ENCODE measurements at regions not wholly inside any gene's neighbourhood (a gene's known extent, or its start where the extent isn't known, plus 50 kb on each side); places are given as distances from the start of the nearest gene placed in this dataset.

DNA sequence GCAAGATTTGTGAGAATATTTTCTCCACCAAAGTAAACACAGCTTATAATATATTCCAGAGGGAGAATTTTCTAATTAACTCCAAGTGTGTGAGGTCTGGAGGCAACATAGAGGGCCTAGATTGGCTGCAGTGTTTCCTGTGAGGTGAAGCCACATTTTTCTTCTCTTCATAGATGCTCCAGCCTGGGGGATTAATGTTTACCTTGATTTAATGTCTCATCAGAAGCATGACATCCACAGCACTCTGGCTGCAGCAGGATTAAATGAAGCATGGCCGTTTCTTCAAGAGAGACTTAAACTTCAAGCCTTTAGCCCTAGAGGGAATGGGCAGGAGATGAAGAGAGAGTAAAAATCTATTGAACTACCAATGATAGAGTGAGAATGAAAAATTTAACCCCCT, 137.9 kb upstream of the ZBTB20 start:
- ChIA-PET POLR2A (no interaction called here), CTCF (ENCODE audit: low intra/inter-chr PET ratio, low total read pairs) (no interaction called here)
- no peak for ATAC-seq
- Histone ChIP-seq H2AFZ (ENCODE audit: low read length) (no peak overlapping the region), H3K9me3 (ENCODE audit: low read length) (no peaks in the 10 kb centered on the region), H3K27me3 (ENCODE audit: control insufficient read depth in 1 of 2, insufficient read depth in 2 of 2, low read length in 2 of 2) (no peaks in the 10 kb centered on the region), H3K4me1 (ENCODE audit: insufficient read depth, low read length) (no peaks in the 10 kb centered on the region), H3K4me3 (replicated peaks in 1 of 3; ENCODE audit: insufficient read depth in 1 of 3, low read depth in 2 of 3, low read length in 3 of 3) (no peak overlapping the region), H3K4me2 (ENCODE audit: low read depth, low read length) (no peak overlapping the region), H3K27ac (ENCODE audit: extremely low read length, insufficient read depth, low read length) (no peak overlapping the region), H3K79me2 (ENCODE audit: insufficient read depth, low read length) (no peaks in the 10 kb centered on the region), H3K9ac (ENCODE audit: insufficient read depth, low read depth, low read length) (no peak overlapping the region), H3K36me3 (replicated peaks in 1 of 2; ENCODE audit: control insufficient read depth in 1 of 2, insufficient read depth in 2 of 2, low read length in 2 of 2) (no peaks in the 10 kb centered on the region), H4K20me1 (ENCODE audit: insufficient read depth, low read length) (no peaks in the 10 kb centered on the region)
- no peak for TF ChIP-seq ARNT2 (CRISPR knock-in tag; IDR thresholded peaks at IDR 0.05; ENCODE audit: low read depth)
- TF ChIP-seq ZNF350 (CRISPR knock-in tag; IDR thresholded peaks at IDR 0.05; ENCODE audit: borderline replicate concordance, low read depth) = no peak
- TF ChIP-seq NONO (IDR thresholded peaks at IDR 0.05) = no peak
- TF ChIP-seq NONO (CRISPR knock-in tag; conservative IDR thresholded peaks at IDR 0.05) = no peak
- BruUV-seq (replicated peaks) = no TSS peak
- intact Hi-C loops (cut with micrococcal nuclease; ENCODE audit: unreplicated experiment) (no loop called here), in situ Hi-C loops (cut with HindIII; ENCODE audit: extremely low pct_ligation_motif_present, low pct_unique_long_range_greater_than_20kb) (no loop called here)
- WGBS (ENCODE audit: low lambda C conversion rate) = 0% methylated on average over 1 of the region's 1 CpG
- no peak for DNase-seq (ENCODE audit: low spot score)
- FAIRE-seq = no peak

DNA sequence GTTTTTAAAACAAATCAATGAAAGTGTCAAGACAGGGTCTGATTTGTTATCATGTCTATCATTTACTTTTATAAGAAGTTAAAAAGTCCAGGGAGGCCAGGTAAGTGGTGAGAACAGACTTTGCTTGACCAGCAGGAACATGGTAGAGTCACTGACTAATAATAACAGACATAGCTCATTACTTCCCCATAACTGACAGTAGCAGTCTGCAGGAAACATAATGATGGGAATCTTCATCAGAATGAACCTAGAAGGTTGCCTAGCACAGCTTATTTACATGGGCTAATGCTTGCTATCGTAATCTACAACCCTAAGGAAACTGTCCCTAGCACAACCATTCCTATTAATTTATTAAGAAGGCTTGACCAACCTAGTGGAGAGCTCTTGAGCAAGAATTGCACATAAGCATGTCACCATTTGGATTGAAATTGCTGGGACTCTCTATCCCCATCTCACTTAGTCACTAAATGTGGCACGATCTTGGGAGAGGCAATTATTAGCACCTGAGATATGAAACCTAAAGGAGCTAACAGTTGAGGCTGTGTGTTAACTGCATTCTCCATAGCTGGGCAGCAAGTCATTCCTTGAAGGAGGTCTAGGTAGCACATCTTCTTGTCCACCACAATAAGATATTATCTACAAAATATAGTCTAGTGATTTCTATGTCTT, 139.6 kb upstream of the ZBTB20 start:
- Histone ChIP-seq H3K79me2 (ENCODE audit: insufficient read depth, low read length) (no peaks in the 10 kb centered on the region), H4K20me1 (ENCODE audit: insufficient read depth, low read length) (no peaks in the 10 kb centered on the region), H3K27ac (ENCODE audit: extremely low read length, insufficient read depth, low read length) (no peak overlapping the region), H3K4me2 (ENCODE audit: low read depth, low read length) (no peak overlapping the region), H3K9ac (ENCODE audit: insufficient read depth, low read depth, low read length) (no peak overlapping the region), H2AFZ (ENCODE audit: low read length) (no peak overlapping the region), H3K27me3 (ENCODE audit: control insufficient read depth in 1 of 2, insufficient read depth in 2 of 2, low read length in 2 of 2) (no peaks in the 10 kb centered on the region), H3K4me1 (ENCODE audit: insufficient read depth, low read length) (no peaks in the 10 kb centered on the region), H3K9me3 (ENCODE audit: low read length) (no peaks in the 10 kb centered on the region), H3K36me3 (replicated peaks in 1 of 2; ENCODE audit: control insufficient read depth in 1 of 2, insufficient read depth in 2 of 2, low read length in 2 of 2) (no peaks in the 10 kb centered on the region), H3K4me3 (replicated peaks in 1 of 3; ENCODE audit: insufficient read depth in 1 of 3, low read depth in 2 of 3, low read length in 3 of 3) (no peak overlapping the region)
- TF ChIP-seq ZNF574 (CRISPR knock-in tag; IDR thresholded peaks at IDR 0.05) (no peak), ZBTB14 (CRISPR knock-in tag; IDR thresholded peaks at IDR 0.05) (no peak), ZC3H4 (CRISPR knock-in tag; IDR thresholded peaks at IDR 0.05; ENCODE audit: borderline replicate concordance) (no peak), TOE1 (CRISPR knock-in tag; IDR thresholded peaks at IDR 0.05) (no peak), ZZZ3 (CRISPR knock-in tag; IDR thresholded peaks at IDR 0.05; ENCODE audit: borderline replicate concordance) (no peak), CBFB (CRISPR knock-in tag; IDR thresholded peaks at IDR 0.05) (no peak)
- intact Hi-C loops (cut with micrococcal nuclease; ENCODE audit: unreplicated experiment) (no loop called here), in situ Hi-C loops (cut with HindIII; ENCODE audit: extremely low pct_ligation_motif_present, low pct_unique_long_range_greater_than_20kb) (no loop called here)
- ChIA-PET CTCF (ENCODE audit: low intra/inter-chr PET ratio, low total read pairs) (no interaction called here), POLR2A (no interaction called here)
- FAIRE-seq (no peak), DNase-seq (ENCODE audit: low spot score) (no peak), ATAC-seq (no peak)
- WGBS (ENCODE audit: low lambda C conversion rate) = 0% methylated on average over 2 of the region's 2 CpGs
- no TSS peak for BruUV-seq (replicated peaks)

Measured in HepG2 (cell line).